ENCODE measurements at regions not wholly inside any gene's neighbourhood (a gene's known extent, or its start where the extent isn't known, plus 50 kb on each side); places are given as distances from the start of the nearest gene placed in this dataset.
"Not testable (repeated sequence)": the region's sequence is repeated elsewhere in the genome, so short reads cannot be mapped to it uniquely, and the experiment has no call there.

GRCh38 chr21:35528116-35529042 is 479.3 kb upstream of the RUNX1 start:
- DNase-seq (ENCODE audit: low spot score): peak; percentile 18

- no peak for DNase-seq (ENCODE audit: low spot score)
Measured at GRCh38 chr21:35527358-35527757, 478.3 kb upstream of the RUNX1 start.

- DNase-seq (ENCODE audit: low spot score): no peak
Measured at GRCh38 chr21:35525443-35525842, 476.3 kb upstream of the RUNX1 start.

GRCh38 chr21:35521852-35522505 is 472.9 kb upstream of the RUNX1 start:
- no peak for DNase-seq (ENCODE audit: low spot score)

GRCh38 chr21:35521293-35521692 is 472.2 kb upstream of the RUNX1 start:
- DNase-seq (ENCODE audit: low spot score): no peak

GRCh38 chr21:35520856-35521255 is 471.8 kb upstream of the RUNX1 start:
- no peak for DNase-seq (ENCODE audit: low spot score)

GRCh38 chr21:35520302-35520701 is 471.2 kb upstream of the RUNX1 start:
- DNase-seq (ENCODE audit: low spot score): no peak

- DNase-seq (ENCODE audit: low spot score): no peak
Measured at GRCh38 chr21:35517865-35518264, 468.8 kb upstream of the RUNX1 start.

GRCh38 chr21:35516292-35516691 is 467.2 kb upstream of the RUNX1 start:
- DNase-seq (ENCODE audit: low spot score): not testable (repeated sequence)

GRCh38 chr21:35512346-35512745 is 463.2 kb upstream of the RUNX1 start:
- no peak for DNase-seq (ENCODE audit: low spot score)

- DNase-seq (ENCODE audit: low spot score): no peak
Measured at GRCh38 chr21:35511696-35512162, 462.6 kb upstream of the RUNX1 start.

GRCh38 chr21:35510957-35511695 is 462.0 kb upstream of the RUNX1 start:
- no peak for DNase-seq (ENCODE audit: low spot score)

- DNase-seq (ENCODE audit: low spot score): no peak
Measured at GRCh38 chr21:35510294-35510693, 461.2 kb upstream of the RUNX1 start.

- no peak for DNase-seq (ENCODE audit: low spot score)
Measured at GRCh38 chr21:35509001-35509704, 460.1 kb upstream of the RUNX1 start.

GRCh38 chr21:35508139-35508888 is 459.2 kb upstream of the RUNX1 start:
- DNase-seq (ENCODE audit: low spot score): no peak

- DNase-seq (ENCODE audit: low spot score): no peak
Measured at GRCh38 chr21:35507181-35507759, 458.2 kb upstream of the RUNX1 start.

GRCh38 chr21:35506771-35507170 is 457.7 kb upstream of the RUNX1 start:
- no peak for DNase-seq (ENCODE audit: low spot score)

GRCh38 chr21:35506352-35506751 is 457.2 kb upstream of the RUNX1 start:
- no peak for DNase-seq (ENCODE audit: low spot score)

GRCh38 chr21:35504951-35505466 is 455.9 kb upstream of the RUNX1 start:
- DNase-seq (ENCODE audit: low spot score): no peak

GRCh38 chr21:35504277-35504676 is 455.2 kb upstream of the RUNX1 start:
- DNase-seq (ENCODE audit: low spot score): no peak

GRCh38 chr21:35503671-35504070 is 454.6 kb upstream of the RUNX1 start:
- peak; percentile 9 for DNase-seq (ENCODE audit: low spot score)

All from CD4-positive, alpha-beta T cell treated with Interleukin-2 at 100 ng/mL for 4 hours (primary cell).